Progenitor cell of endocrine pancreas (in vitro differentiated cells): ENCODE measurements at regions not wholly inside any gene's neighbourhood (a gene's known extent, or its start where the extent isn't known, plus 50 kb on each side); places are given as distances from the start of the nearest gene placed in this dataset.
A peak's percentile ranks its signal among the peaks of the same experiment; 100 is the strongest.

Source experiments
- DNase-seq: peaks from one replicate; pipeline ENCODE4 v3.0.0; 2021; ENCODE audit warnings: low spot score; ENCODE audit not compliant: unreplicated experiment
- H3K27ac Mint-ChIP-seq: 2 replicates; pipeline ENCODE4 v1.8.0; 2021; ENCODE audit warnings: mild to moderate bottlenecking, moderate library complexity, mixed read lengths
- H3K27me3 Mint-ChIP-seq: 2 replicates; pipeline ENCODE4 v1.8.0; 2021; ENCODE audit warnings: mixed read lengths
- H3K36me3 Mint-ChIP-seq: 2 replicates; pipeline ENCODE4 v1.8.0; 2022; ENCODE audit warnings: mixed read lengths; ENCODE audit not compliant: insufficient read depth
- H3K4me1 Mint-ChIP-seq: 2 replicates; pipeline ENCODE4 v1.8.0; 2021; ENCODE audit warnings: low read depth, mixed read lengths
- H3K4me3 Mint-ChIP-seq: 2 replicates; pipeline ENCODE4 v1.8.0; 2021; ENCODE audit warnings: low read depth, mild to moderate bottlenecking, moderate library complexity, mixed read lengths
- H3K9me3 Mint-ChIP-seq: 2 replicates; pipeline ENCODE4 v1.8.0; 2021; ENCODE audit warnings: low read depth, mixed read lengths
- TF ChIP-seq, protein P1 (sequence below): fragments of 200-600 bp; sonication (generic); IDR thresholded peaks from one replicate; pipeline ENCODE4 v1.5.0; 2021; ENCODE audit warnings: antibody characterized with exemption, mild to moderate bottlenecking; ENCODE audit not compliant: unreplicated experiment

DNA sequence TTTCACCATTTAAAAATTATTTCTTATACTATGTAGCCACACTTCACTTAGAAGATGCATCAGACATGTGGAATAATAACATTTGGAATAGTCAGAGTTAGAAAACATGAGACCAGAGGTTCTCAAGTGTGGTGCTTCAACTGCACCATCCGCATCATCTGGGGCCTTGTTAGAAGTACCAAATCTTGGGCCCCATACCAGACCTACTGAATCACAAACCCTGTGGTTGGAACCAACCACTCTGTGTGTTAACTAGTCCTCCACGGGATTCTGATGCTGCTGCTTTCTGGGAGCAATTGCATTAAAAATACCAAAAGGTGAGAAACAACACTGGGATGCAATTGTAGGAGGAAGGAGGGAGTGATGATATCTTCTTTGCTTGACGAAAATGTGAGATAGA is 125.2 kb downstream of the GNAT3 start:
- Mint-ChIP-seq H3K27ac (no peak overlapping the region), H3K27me3 (no peaks in the 10 kb centered on the region), H3K4me3 (no peak overlapping the region), H3K4me1 (peaks cover 17% of the 10 kb centered on the region), H3K36me3 (no peaks in the 10 kb centered on the region), H3K9me3 (peaks cover 6% of the 10 kb centered on the region)
- TF ChIP-seq, protein P1, sequence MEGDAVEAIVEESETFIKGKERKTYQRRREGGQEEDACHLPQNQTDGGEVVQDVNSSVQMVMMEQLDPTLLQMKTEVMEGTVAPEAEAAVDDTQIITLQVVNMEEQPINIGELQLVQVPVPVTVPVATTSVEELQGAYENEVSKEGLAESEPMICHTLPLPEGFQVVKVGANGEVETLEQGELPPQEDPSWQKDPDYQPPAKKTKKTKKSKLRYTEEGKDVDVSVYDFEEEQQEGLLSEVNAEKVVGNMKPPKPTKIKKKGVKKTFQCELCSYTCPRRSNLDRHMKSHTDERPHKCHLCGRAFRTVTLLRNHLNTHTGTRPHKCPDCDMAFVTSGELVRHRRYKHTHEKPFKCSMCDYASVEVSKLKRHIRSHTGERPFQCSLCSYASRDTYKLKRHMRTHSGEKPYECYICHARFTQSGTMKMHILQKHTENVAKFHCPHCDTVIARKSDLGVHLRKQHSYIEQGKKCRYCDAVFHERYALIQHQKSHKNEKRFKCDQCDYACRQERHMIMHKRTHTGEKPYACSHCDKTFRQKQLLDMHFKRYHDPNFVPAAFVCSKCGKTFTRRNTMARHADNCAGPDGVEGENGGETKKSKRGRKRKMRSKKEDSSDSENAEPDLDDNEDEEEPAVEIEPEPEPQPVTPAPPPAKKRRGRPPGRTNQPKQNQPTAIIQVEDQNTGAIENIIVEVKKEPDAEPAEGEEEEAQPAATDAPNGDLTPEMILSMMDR, result no peak
- no peak for DNase-seq

DNA sequence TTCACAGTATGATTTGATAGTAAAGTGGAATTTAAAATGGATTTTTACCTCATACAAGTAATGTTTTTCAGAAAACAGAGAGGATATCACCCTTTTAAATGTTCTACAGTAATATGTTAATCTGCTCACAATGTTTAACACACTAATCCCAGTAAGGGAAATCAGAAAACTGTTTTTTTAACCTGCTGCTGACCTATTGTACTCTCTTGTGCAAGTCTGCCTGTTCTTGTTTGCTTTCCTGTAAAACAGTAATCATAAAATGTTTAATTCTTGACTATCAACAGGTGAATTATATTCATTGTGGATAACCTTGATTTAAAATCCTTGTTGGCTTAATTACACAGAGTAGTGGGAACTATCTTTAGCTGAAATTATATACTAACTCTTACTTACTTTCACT is 126.4 kb downstream of the GNAT3 start:
- H3K4me3 Mint-ChIP-seq, result no peak overlapping the region
- no peaks in the 10 kb centered on the region for H3K36me3 Mint-ChIP-seq
- TF ChIP-seq, protein P1, result no peak
- no peaks in the 10 kb centered on the region for H3K27me3 Mint-ChIP-seq
- H3K4me1 Mint-ChIP-seq, result peaks cover 17% of the 10 kb centered on the region
- no peak for DNase-seq
- H3K9me3 Mint-ChIP-seq, result peaks cover 1% of the 10 kb centered on the region
- H3K27ac Mint-ChIP-seq, result peak overlapping the region; percentile 39

- no peak for DNase-seq
- Mint-ChIP-seq H3K27me3 (no peaks in the 10 kb centered on the region), H3K27ac (no peak overlapping the region), H3K36me3 (no peaks in the 10 kb centered on the region), H3K4me3 (no peak overlapping the region), H3K9me3 (peaks cover 9% of the 10 kb centered on the region), H3K4me1 (peaks cover 9% of the 10 kb centered on the region)
- TF ChIP-seq, protein P1, result no peak
Observed at GRCh38 chr7:80380957-80381356, 130.9 kb downstream of the GNAT3 start.

- H3K27ac Mint-ChIP-seq, result no peak overlapping the region
- DNase-seq, result no peak
- H3K4me3 Mint-ChIP-seq, result no peak overlapping the region
- no peaks in the 10 kb centered on the region for H3K27me3 Mint-ChIP-seq
- peaks cover 9% of the 10 kb centered on the region for H3K9me3 Mint-ChIP-seq
- H3K4me1 Mint-ChIP-seq, result peaks cover 4% of the 10 kb centered on the region
- H3K36me3 Mint-ChIP-seq, result no peaks in the 10 kb centered on the region
- TF ChIP-seq, protein P1, result no peak
Observed at GRCh38 chr7:80379034-80379982, 132.6 kb downstream of the GNAT3 start.

- Mint-ChIP-seq H3K9me3 (peaks cover 9% of the 10 kb centered on the region), H3K4me3 (no peak overlapping the region), H3K27ac (no peak overlapping the region), H3K36me3 (no peaks in the 10 kb centered on the region), H3K4me1 (peaks cover 16% of the 10 kb centered on the region), H3K27me3 (no peaks in the 10 kb centered on the region)
- TF ChIP-seq, protein P1, result no peak
- no peak for DNase-seq
Observed at GRCh38 chr7:80374321-80374720, 137.5 kb downstream of the GNAT3 start.
